HG03175 (cell line): ENCODE measurements at regions not wholly inside any gene's neighbourhood (a gene's known extent, or its start where the extent isn't known, plus 50 kb on each side); places are given as distances from the start of the nearest gene placed in this dataset.

Experiments
- ATAC-seq: cut with Tn5 transposase; IDR thresholded peaks from one replicate; pipeline ENCODE4 v1.9.1; 2021; ENCODE audit warnings: mild to moderate bottlenecking, moderate library complexity; ENCODE audit not compliant: unreplicated experiment

DNA sequence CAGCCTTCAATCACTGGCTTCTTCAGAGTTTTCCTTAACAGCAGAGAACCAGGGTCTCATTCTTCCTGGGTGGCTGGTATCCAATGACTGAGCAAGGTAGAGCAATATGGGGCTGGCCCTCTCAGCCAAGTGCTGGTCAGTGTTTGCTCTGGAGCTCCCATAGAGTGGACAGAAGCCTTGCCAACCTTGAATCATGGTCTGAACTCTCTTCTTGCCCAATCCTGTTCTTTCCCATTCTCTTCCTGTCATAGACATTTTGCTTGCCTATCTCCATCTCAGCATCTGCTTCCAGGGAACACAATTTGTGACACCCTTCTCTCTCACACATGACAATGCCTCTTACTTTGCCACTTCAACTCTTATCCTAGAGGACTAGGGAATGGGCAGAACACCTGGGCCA lies 245.6 kb upstream of the PEX5L start:
- no peak for ATAC-seq

DNA sequence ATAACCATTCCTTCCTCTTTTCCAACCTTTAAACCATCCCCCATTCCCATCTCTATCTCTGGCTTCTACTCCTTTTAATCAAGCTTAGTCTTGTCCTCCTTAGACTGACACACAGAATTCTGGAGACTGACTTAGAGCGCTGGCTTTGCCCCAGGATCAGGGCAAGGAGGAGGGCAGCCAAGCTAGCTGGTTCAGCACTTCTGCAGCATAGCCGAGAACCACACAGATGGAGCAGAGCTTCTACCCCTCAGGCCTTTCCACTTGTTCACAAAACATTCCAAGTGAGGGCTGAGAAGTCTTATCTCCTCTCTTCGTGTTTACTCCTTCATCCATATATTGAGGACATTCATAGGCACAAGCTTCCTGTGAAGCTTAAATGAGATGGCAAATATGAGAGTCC lies 246.5 kb upstream of the PEX5L start:
- ATAC-seq = no peak

DNA sequence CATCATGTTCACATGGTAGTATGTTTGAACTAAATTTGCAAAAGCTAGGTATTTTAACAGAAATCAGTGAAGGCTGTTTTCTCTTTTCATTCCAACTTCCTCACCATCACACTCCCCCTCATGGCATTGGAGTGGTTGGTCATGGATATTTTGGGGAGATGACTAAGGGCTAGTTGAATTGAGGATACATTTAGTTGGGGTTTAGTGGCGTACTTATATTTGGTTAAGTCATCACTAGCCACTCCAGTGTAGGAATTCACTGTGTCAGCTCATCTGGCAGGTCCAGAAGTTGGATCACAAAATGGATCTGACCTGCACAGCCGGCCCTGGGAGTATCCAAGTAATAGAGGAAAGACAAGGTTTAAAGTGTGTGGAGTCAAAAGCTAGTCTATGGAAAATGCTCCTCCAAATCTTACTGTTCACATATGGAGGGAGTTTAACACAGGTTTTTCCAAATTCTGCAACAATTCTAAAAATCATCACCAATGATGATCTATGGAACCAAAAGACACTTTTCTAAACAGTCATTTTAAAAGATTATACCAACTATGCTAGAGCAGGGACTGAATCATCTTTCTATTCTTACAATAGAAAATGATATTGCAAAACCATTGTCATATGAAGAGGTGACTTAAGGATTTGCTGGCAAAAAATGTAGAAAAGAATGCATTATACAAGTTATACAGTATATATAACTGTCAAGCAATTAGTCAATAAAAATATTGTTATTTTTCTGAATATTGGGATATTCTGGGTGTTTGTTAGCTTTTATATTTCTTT lies 247.8 kb upstream of the PEX5L start:
- no peak for ATAC-seq

DNA sequence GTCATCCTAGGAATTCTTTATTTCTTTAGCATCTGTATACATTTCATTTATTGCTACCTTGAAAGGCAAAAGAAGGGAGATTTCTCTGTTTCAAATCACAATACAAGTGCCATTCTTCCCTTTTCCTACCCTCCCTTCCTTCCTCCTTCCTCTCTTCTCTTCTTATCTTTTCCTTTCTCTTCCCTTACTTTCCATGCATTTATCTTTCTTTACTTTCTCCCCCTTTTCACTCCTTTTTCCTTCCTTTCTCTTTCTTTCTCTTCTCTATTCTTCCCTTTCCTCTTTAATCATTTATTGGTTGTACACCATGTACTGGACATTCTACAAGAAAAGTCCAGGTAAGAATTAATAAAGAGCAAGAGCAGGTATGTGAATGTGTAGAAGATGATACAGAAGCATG lies 251.0 kb upstream of the PEX5L start:
- ATAC-seq = no peak

DNA sequence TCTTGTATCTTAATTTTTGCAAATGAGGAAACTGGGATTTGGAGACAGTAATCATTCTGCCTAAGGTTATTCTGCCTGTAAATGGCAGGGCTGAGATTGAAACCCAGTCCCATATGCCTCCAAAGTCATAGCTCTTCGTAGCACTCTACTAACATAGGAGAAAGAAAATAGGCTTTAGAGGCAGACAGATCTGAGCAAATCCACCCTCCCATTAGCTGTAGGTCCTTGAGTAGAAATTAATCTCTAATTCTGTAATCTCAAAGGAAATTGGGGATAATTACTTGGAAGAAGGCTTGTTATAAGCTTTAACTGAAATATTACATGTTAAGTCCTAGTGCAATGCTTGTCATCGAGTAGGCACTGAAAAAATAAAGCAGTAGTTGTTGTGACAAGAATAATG lies 252.1 kb upstream of the PEX5L start:
- no peak for ATAC-seq

DNA sequence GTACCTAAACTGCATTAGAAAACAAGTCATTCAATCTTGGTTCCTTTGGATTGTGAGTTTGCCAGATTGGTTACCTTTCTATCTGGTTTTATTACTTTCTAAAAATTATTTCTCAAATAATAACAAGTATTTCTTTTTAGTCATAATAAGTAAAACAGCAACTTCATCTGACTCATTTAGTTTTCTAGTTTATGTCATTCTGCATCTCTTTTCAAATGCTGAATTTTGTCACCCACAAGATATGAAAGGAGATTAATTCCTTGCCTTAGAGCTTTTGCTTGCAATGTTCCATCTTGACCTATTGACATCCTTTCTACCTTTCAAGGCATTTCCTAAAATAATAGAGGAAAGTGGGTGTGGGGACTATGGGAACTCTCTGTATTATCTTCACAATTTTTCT lies 253.6 kb upstream of the PEX5L start:
- no peak for ATAC-seq

DNA sequence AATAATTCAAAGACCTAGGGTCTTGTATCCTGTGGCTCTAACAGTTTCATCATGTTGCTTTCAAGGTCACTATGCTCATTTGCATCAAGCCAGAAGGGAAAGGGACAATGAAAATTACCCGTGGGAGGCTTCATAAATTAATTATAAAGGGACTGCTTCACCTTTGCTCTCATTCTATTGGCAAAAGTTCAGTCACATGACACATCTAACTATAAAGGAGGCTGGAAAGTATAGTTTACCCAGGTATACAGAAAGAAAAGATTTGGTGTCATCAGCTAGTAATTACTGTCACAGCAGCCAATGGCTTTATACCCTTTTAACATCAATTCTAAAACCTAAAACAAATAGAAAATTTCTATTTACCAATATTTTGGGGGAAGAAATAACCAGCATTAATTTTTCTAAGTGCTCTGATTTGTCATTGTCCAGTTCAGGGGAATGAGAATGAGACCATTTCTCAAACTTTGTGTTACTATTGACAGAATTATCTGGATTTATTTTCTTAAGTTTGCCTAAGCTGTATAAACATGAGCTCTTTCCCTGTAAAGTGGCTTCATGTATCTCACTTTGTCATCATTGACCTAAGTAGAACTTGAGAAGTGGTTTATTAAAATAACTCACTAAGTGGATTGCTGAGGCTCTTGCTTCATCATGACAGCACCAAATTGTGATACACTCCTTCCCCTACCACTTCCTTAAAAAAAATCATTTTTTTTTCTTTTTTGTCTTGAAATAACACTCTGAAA lies 257.7 kb upstream of the PEX5L start:
- ATAC-seq = no peak

DNA sequence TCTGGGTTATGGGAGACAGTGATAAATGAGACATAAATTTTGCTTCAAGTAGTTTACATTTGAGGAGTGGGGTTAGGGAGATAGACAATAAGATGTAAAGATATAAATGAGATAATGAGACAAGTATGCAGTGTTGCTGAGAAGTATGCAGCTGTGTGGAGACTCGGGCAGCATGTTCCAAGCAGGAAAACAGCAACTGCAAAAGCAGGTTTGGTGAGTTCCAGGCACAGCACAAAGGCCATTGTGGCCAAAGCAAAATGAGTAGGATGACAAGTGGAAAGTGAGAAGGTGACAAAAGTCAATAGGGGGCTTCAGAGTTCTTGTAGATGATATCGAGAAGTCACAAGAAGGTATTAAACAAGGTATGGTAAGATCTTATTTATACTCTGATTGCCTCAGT lies 259.1 kb upstream of the PEX5L start:
- ATAC-seq = no peak

DNA sequence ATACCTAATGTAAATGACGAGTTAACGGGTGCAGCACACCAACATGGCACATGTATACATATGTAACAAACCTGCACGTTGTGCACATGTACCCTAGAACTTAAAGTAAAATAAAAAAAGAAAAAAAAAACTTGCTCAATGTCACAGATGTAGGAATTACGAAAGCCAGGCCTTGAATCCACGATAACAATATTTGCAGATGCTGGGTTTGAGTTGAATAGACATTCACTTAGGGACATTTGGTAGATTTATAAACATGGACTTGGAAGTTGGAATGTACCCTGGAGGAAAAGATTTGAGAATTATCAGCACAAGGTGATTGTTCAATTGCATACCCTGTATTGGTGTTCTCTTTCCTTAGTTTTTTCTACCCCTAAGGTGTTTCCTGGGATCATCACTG lies 260.2 kb upstream of the PEX5L start:
- no peak for ATAC-seq

DNA sequence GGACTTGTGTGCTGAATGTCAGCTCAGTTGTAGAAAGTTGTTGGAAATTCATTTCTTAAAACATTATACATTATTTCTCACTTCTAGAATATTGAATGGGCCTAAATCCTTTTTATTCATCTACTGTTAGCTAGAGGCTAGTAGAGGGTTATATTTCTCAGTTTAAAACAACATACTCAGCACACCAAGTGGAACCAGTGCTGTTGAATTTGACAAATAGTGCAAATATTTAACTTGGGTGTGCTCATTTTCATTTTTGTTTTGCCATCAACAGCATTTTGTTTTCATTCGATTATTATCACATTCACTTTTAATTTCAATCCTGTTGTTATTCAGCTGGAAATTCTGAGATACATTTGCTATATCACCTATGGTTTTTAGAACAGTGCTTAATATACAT lies 269.4 kb upstream of the PEX5L start:
- no peak for ATAC-seq

DNA sequence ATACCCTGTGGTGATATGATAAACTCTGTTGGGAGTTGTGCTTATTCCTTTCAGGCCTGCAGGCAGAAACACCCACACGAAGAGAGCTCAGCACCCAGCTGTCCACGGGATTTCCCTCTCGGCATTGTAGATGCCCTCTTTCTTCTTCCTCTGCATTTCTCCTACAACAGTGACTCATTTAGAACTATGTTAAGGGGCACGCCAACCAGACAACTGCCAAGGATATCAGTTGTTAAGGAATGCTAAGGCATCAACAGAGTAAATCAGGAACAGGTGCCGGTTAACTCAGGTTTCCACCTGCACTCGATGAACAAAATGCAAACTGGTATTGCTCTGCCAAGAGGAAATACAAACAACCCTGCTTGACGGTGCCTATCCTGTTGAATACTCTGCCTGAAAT lies 270.0 kb upstream of the PEX5L start:
- ATAC-seq = no peak

DNA sequence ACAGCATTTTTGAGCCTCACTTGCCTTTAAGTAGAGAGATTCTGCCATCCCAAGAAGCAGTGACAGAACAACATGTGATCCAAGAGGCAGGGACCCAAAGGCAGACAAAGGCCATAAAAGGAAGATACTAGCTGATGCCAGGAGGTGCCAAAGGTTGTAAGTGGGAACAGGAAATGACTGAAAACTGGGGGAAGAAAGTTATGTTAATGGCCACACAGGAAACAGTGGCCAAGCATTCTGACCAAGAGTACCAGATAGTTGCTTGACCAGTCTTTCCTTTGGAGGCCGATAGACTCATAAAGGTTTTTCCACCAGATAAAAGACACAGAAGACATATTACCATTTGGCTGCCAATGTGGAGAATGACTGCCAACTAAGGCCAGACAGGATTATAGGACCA lies 274.5 kb upstream of the PEX5L start:
- ATAC-seq = peak; percentile 75

DNA sequence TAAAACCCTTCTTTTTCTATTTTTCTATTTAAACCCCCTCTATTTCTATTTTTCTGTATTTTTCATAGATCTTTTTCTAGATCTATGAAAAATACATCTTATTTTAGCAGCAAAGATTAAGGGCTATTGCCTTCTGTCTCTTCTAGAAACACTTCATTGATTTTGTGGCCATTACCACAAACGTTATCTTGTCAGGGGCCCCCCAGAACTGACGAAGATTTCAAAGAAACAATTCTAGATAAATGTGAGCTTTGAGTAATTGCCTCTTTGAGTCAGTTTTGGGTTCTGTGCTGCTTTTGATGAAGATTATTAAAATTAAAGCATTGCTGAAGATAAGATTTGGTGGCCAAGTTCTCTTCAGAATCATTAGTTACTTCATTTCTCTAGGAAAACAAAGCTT lies 279.6 kb upstream of the PEX5L start:
- no peak for ATAC-seq

DNA sequence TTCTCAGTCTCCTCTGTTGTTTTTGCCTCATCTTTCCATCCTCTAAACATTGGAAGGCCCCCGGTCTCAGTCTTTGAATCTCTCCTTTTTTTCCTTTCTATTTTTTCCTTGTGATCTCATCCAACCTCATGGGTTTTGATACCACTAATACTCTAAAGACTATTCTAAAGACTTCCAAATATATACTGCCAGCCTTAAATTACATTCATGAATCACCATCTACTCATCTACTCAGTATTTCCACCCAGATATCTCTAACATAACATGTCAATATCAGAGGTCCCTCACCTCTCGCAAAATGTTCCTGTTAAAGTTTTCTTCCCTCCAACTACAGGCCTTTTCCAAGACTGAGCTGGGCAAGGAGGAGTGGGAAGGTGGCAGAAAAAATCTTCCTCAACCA lies 282.5 kb upstream of the TTC14 start:
- ATAC-seq = no peak

DNA sequence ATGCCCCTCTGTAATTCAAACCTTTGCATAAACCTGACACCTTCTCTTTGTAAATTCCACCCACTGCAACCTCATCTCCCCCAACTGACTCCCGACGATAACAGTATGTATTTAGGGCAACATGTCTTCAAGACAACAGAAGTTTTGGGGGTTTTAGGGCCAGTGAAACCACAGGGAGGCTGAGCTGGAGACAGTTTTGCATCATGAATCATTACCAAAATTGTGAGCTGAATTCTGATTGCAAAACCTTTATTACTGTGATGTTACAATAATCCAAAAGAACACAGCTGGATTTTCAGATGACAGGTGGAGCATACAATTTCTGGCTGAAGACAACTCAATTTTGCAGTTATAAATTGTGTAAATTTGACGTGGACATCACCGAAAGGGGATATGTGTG lies 281.3 kb upstream of the TTC14 start:
- ATAC-seq = no peak

DNA sequence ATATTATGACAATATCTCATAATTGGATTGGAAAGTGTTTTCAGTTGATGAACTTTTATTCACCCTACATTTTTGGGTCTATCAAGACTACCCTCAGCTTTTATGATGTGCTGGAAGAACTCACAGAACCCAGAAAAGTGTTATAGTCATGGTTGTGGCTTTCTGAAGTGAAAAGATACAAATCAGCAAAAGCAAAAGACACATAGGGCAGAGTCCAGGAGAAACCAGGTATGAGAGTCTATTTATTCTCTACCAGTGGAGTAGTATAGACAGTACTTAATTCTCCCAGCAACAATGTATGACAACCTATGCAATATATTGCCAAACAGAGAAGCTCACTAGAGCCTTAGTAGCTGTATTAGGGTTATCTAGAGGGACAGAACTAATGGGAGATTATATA lies 280.4 kb upstream of the TTC14 start:
- no peak for ATAC-seq

DNA sequence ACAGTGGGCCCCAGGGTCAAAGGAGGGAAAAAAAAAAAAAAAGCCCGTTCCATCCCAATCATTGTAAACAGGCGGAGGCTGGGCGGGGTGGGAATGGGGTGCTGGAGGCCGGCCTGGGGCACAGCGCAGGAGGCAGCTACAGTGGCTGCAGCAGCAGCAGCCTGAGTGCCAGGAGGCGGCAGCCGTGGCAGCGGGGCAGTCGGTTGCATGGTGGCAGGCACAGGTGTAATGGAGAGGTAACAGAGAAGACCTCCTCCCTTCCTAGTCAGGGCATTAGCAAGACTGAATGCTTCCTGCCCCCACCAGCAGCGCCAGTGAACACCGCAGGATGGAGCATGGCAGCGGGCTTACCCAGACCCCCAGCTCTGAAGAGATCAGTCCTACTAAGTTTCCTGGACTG lies 279.1 kb upstream of the TTC14 start:
- no peak for ATAC-seq

DNA sequence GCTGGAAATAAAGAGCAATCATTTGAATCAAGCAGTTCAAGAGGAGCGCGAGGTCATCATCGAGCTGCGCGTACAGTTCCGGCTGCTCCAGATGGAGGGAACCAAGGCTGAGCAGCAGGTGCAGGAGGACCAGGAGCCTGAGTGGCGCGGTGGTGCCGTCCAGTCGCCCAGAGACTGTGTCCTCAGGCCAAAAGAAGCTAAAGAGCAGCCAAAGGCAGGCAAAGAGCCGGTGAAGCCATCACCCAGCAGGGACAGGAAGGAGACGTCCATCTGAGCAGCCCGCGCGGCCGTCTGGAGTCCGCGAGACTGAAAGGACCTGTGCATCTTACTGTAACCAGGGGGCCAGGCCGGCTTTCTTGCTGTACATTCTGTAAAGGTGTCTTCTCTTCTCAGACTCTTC lies 277.2 kb upstream of the TTC14 start:
- ATAC-seq = no peak

DNA sequence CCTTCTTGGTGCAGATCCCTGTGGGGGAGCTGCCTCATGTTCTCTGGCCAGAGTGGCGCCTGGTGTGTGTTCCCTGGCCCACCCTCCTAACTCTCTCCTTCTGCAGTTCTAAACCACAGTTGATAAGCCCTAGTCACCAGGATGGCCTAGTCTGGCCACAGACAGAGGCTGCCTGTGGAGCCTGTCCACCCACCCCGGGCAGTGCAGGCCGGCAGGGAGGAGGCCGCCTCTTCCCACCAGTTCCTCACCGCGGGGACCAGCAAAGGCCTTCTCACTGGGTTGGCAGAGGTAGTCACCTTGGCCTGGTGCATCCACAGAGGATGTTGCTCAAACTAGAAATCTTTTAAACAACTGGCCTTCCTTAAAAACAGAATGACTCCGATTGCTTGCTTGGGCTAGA lies 276.4 kb upstream of the TTC14 start:
- ATAC-seq = no peak

DNA sequence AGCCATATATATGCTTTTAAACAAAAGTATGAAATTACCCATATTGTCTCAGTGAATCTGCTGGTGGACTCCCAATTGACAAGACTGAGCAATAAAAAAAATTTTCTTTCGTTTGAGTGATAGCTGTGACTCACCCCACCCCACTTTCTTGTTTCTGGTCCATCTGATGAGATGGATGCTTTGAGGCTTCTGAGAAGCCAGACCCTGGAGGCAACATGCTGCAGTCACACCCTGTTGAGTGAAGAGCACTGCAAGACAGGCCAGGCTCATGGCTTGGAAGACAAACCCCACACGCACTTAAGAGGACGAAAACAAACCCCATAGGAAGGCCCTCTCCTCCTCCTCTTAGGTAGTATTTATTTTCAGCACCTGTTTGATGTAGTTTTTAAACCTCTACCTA lies 276.0 kb upstream of the TTC14 start:
- no peak for ATAC-seq

DNA sequence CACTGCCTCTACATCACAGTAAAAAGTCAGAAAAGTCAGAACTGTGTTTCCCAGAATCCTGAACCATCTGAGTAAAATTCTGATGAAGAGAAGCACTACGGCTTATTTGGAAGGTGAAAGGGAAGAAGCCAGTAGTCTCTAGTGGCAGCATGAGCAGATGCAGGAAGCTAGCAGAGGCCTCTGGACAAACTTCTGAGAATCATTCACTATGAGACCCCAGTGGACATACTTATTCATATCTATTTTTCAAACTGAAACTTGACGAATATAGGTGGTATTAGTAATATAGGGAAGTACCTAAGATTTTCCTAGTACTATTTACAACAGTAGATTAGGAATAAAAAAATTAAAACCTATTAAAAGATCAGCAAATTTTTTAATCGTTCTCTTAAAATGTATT lies 272.8 kb upstream of the TTC14 start:
- peak; percentile 83 for ATAC-seq

DNA sequence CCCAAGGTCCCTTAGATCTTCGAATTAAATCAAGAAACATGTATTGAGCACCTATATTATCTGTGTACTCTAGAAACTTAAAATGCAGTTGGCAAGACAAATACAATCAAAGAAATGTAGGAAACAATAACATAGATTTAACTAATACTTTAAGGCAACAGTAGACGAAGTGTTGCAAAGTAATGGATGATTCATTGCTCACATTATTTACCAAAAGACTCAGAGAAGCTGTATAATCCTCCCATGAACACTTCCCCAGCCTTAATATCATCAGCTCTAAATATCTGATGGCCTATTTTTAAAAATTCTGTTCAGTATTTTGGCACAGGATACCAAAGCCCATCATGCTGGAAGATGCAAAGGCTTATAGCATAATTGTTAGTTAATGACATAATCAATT lies 272.1 kb upstream of the TTC14 start:
- no peak for ATAC-seq

DNA sequence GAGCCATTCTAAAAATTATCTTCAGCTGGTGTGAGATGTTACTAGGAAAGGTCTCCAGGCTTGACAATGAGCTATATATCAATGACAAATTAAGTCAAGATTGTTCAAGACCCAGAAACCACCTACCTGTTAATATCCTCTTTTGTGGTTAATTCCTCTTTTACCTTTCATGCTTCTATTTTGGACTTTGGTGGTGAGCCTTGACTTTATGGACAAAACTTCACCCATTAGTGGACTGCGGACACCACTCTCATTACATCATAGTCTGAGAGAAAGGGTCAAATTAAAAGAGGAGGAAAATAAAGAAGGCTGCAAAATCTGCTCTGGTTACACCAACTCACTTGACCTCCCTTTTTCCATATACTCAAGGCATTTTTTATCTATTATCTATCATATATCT lies 271.5 kb upstream of the TTC14 start:
- no peak for ATAC-seq
